PC-3 (cell line): ENCODE measurements at regions not wholly inside any gene's neighbourhood (a gene's known extent, or its start where the extent isn't known, plus 50 kb on each side); places are given as distances from the start of the nearest gene placed in this dataset.

Source experiments
- CTCF ChIP-seq: fragments of 300-600 bp; sonication (generic); conservative IDR thresholded peaks from 2 replicates; pipeline ENCODE4 v1.5.1; 2017; ENCODE audit warnings: antibody characterized with exemption, low read depth, mild to moderate bottlenecking, low read length
- EZH2phosphoT487 ChIP-seq: fragments of 300-600 bp; sonication (generic); IDR thresholded peaks from 2 replicates; pipeline ENCODE4 v1.6.1; 2018; ENCODE audit warnings: mild to moderate bottlenecking, antibody characterized with exemption, low read length, borderline replicate concordance

- TF ChIP-seq EZH2phosphoT487 (no peak), CTCF (no peak)
Measured at GRCh38 chr3:30435861-30436331, 170.5 kb upstream of the TGFBR2 start.
